NCI-H526 treated with DMSO at 0.1 percent for 48 hours (cell line): ENCODE measurements at regions not wholly inside any gene's neighbourhood (a gene's known extent, or its start where the extent isn't known, plus 50 kb on each side); places are given as distances from the start of the nearest gene placed in this dataset.

Experiments
- DNase-seq: peaks from one replicate; lab custom pipeline; 2025; lab: John Stamatoyannopoulos, UW

GRCh38 chr3:147851062-147851461, 441.9 kb downstream of the ZIC1 start:
- no peak for DNase-seq

GRCh38 chr3:147854542-147854941, 445.4 kb downstream of the ZIC1 start:
- no peak for DNase-seq

GRCh38 chr3:147864754-147865354, 455.7 kb downstream of the ZIC1 start:
- DNase-seq, result no peak

GRCh38 chr3:147866561-147866960, 457.4 kb downstream of the ZIC1 start:
- no peak for DNase-seq

- DNase-seq, result no peak
These were observed 463.4 kb downstream of the ZIC1 start for GRCh38 chr3:147872568-147872967.

- no peak for DNase-seq
These were observed 466.3 kb downstream of the ZIC1 start for GRCh38 chr3:147875498-147875897.

GRCh38 chr3:147881933-147882332, 472.8 kb downstream of the ZIC1 start:
- no peak for DNase-seq

GRCh38 chr3:147886879-147887278, 477.7 kb downstream of the ZIC1 start:
- DNase-seq, result no peak

- no peak for DNase-seq
These were observed 478.6 kb downstream of the ZIC1 start for GRCh38 chr3:147887797-147888196.

GRCh38 chr3:147890114-147890513, 480.9 kb downstream of the ZIC1 start:
- no peak for DNase-seq

- DNase-seq, result no peak
These were observed 486.3 kb downstream of the ZIC1 start for GRCh38 chr3:147895509-147895908.

GRCh38 chr3:147900851-147901250, 491.7 kb downstream of the ZIC1 start:
- no peak for DNase-seq

- DNase-seq, result no peak
These were observed 493.9 kb downstream of the ZIC1 start for GRCh38 chr3:147903026-147903425.

- DNase-seq, result no peak
These were observed 495.3 kb downstream of the ZIC1 start for GRCh38 chr3:147904421-147904820.

GRCh38 chr3:147906285-147906684, 497.1 kb downstream of the ZIC1 start:
- DNase-seq, result no peak

- no peak for DNase-seq
These were observed 505.4 kb downstream of the ZIC1 start for GRCh38 chr3:147914532-147914931.

- no peak for DNase-seq
These were observed 505.9 kb downstream of the ZIC1 start for GRCh38 chr3:147915057-147915456.

- DNase-seq, result no peak
These were observed 510.3 kb downstream of the ZIC1 start for GRCh38 chr3:147919496-147919895.

- no peak for DNase-seq
These were observed 511.9 kb downstream of the ZIC1 start for GRCh38 chr3:147921051-147921450.

- DNase-seq, result no peak
These were observed 515.6 kb downstream of the ZIC1 start for GRCh38 chr3:147924755-147925154.

- DNase-seq, result no peak
These were observed 516.1 kb downstream of the ZIC1 start for GRCh38 chr3:147925272-147925671.

- DNase-seq, result no peak
These were observed 521.2 kb downstream of the ZIC1 start for GRCh38 chr3:147930232-147930807.

- no peak for DNase-seq
These were observed 525.5 kb downstream of the ZIC1 start for GRCh38 chr3:147934451-147935180.

GRCh38 chr3:147937341-147937740, 528.2 kb downstream of the ZIC1 start:
- no peak for DNase-seq
